ENCODE measurements at regions not wholly inside any gene's neighbourhood (a gene's known extent, or its start where the extent isn't known, plus 50 kb on each side); places are given as distances from the start of the nearest gene placed in this dataset.

DNA sequence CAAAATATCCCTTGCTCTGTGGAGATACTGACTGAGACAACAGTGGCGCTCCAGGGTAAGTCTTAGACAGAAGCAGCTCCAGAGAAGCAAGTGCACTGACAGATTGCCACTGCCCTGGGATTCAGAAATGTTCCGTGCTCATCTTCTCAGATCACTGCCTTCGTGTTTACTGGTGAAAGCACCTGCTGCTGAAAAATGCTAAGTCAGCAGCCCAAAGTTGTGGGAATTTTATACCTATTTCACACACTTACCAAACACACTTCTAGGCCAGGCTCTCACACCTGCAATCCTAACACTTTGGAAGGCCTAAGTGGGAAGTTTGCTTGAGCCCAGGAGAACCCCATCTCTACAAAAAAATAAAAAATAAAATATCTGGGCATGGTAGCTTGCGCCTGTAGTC is 63.2 kb upstream of the DLX6 start:
- TF ChIP-seq POLR2A (IDR thresholded peaks at IDR 0.05) = no peak
- TF ChIP-seq, protein P1, sequence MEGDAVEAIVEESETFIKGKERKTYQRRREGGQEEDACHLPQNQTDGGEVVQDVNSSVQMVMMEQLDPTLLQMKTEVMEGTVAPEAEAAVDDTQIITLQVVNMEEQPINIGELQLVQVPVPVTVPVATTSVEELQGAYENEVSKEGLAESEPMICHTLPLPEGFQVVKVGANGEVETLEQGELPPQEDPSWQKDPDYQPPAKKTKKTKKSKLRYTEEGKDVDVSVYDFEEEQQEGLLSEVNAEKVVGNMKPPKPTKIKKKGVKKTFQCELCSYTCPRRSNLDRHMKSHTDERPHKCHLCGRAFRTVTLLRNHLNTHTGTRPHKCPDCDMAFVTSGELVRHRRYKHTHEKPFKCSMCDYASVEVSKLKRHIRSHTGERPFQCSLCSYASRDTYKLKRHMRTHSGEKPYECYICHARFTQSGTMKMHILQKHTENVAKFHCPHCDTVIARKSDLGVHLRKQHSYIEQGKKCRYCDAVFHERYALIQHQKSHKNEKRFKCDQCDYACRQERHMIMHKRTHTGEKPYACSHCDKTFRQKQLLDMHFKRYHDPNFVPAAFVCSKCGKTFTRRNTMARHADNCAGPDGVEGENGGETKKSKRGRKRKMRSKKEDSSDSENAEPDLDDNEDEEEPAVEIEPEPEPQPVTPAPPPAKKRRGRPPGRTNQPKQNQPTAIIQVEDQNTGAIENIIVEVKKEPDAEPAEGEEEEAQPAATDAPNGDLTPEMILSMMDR (IDR thresholded peaks at IDR 0.05) = no peak
